NT2/D1 (cell line): ENCODE measurements at regions not wholly inside any gene's neighbourhood (a gene's known extent, or its start where the extent isn't known, plus 50 kb on each side); places are given as distances from the start of the nearest gene placed in this dataset.

ENCODE experiments used
- SUZ12 ChIP-seq: IDR thresholded peaks from 2 replicates; pipeline ENCODE4 v1.6.1; 2011; ENCODE audit not compliant: insufficient read length, insufficient read depth; ENCODE audit errors: extremely low read depth
- YY1 ChIP-seq: IDR thresholded peaks from 2 replicates; pipeline ENCODE4 v1.6.1; 2011; ENCODE audit not compliant: insufficient read length, insufficient read depth

- no peak for TF ChIP-seq SUZ12
- no peak for TF ChIP-seq YY1
Observed at GRCh38 chr17:13428611-13429042, 173.1 kb downstream of the HS3ST3A1 start.
